K562 (cell line): ENCODE measurements at regions not wholly inside any gene's neighbourhood (a gene's known extent, or its start where the extent isn't known, plus 50 kb on each side); places are given as distances from the start of the nearest gene placed in this dataset.

Source experiments
- ATAC-seq: fragments of 200-7000 bp; cut with Tn5 transposase; 3 replicates; pipeline ENCODE4 v1.9.1; 2020; ENCODE audit warnings: moderate library complexity
- BruUV-seq: library from RNA; stranded (reverse); fragments of 400-500 nt; replicated peaks from 2 replicates; lab custom pipeline; 2021; lab: Mats Ljungman, UMichigan
- CTCF ChIA-PET: fragments of 300-600 bp; formaldehyde crosslinking; extraction: SDS; loops from one replicate; lab custom pipeline; 2021; ENCODE audit warnings: low intra/inter-chr PET ratio; lab: Yijun Ruan, JAX
- POLR2A ChIA-PET: fragments of 300-600, 350-650 bp; sonication (Branson Sonifier 250); formaldehyde crosslinking; extraction: SDS; loops from one replicate; lab custom pipeline; 2021; ENCODE audit warnings: antibody characterized with exemption, inconsistent platforms; lab: Yijun Ruan, JAX
- DNase-seq, 4 experiments: peaks; one replicate each; pipeline versions ENCODE4 v3.0.0 to v3.0.0-alpha.2; 2011 to 2018; ENCODE audit warnings: low spot score in 3 of 4, mixed read lengths in 3 of 4; ENCODE audit errors: extremely low read depth in 1 of 4
- FAIRE-seq: peaks from 2 replicates; lab custom pipeline; 2011; peaks lifted over from hg19 to GRCh38; lab: Jason Lieb, UNC
- H2AFZ ChIP-seq: 2 replicates; pipeline ENCODE4 v1.6.0; 2011; ENCODE audit warnings: low read depth, low read length, control low read depth, inconsistent platforms
- H3K27ac ChIP-seq: fragments of 200-600 bp; 3 replicates; pipeline ENCODE4 v1.8.0; 2011; ENCODE audit warnings: low read depth, mild to moderate bottlenecking, control low read depth, inconsistent platforms, low read length, moderate library complexity, mixed read lengths; ENCODE audit errors: extremely low read depth
- H3K27me3 ChIP-seq, 2 experiments: fragments of 300-600 bp in 1 of 2; 2 replicates in 1 of 2; 3 replicates in 1 of 2; pipeline versions ENCODE4 v1.6.0 to v1.8.0; 2011; ENCODE audit warnings: inconsistent platforms in 2 of 2, low read length in 2 of 2, mild to moderate bottlenecking in 1 of 2, mixed read lengths in 1 of 2, moderate library complexity in 1 of 2; ENCODE audit not compliant: control insufficient read depth in 2 of 2, insufficient read depth in 2 of 2
- H3K36me3 ChIP-seq: fragments of 300-600 bp; 3 replicates; pipeline ENCODE4 v1.8.0; 2011; ENCODE audit warnings: mild to moderate bottlenecking, low read length, inconsistent platforms; ENCODE audit not compliant: control insufficient read depth, insufficient read depth
- H3K4me1 ChIP-seq, 2 experiments: fragments of 200-600 bp in 1 of 2; replicated peaks in 1 of 2; 2 replicates in 1 of 2; 3 replicates in 1 of 2; pipeline versions ENCODE4 v1.5.1 to v1.8.0; 2011; ENCODE audit warnings: inconsistent platforms in 2 of 2, low read length in 2 of 2, mild to moderate bottlenecking in 1 of 2, mixed read lengths in 1 of 2, moderate library complexity in 1 of 2; ENCODE audit not compliant: control insufficient read depth in 2 of 2, insufficient read depth in 2 of 2
- H3K4me2 ChIP-seq: 2 replicates; pipeline ENCODE4 v1.6.1; 2011; ENCODE audit warnings: low read length, control low read depth, inconsistent platforms, mixed read lengths; ENCODE audit not compliant: insufficient read depth
- H3K4me3 ChIP-seq: fragments of 200-600 bp; sonication (generic), shearing (Covaris generic); 2 replicates; pipeline ENCODE4 v1.5.1; 2016; ENCODE audit warnings: control low read depth, inconsistent platforms
- H3K79me2 ChIP-seq: fragments of 200-600 bp; 3 replicates; pipeline ENCODE4 v1.8.0; 2011; ENCODE audit warnings: low read length, inconsistent platforms; ENCODE audit not compliant: control insufficient read depth, insufficient read depth
- H3K9ac ChIP-seq, 2 experiments: 2 replicates each; pipeline versions ENCODE4 v1.6.0 to v1.6.1; 2011; ENCODE audit warnings: low read depth in 2 of 2, low read length in 2 of 2, control low read depth in 1 of 2, inconsistent platforms in 1 of 2, mild to moderate bottlenecking in 1 of 2, mixed read lengths in 1 of 2; ENCODE audit not compliant: insufficient read depth in 1 of 2
- H3K9me1 ChIP-seq: one replicate; pipeline ENCODE4 v1.6.0; 2011; ENCODE audit warnings: inconsistent platforms, mild to moderate bottlenecking, low read length, moderate library complexity; ENCODE audit not compliant: control insufficient read depth, insufficient read depth
- H3K9me3 ChIP-seq: replicated peaks from 2 replicates; pipeline ENCODE4 v1.5.1; 2011; ENCODE audit warnings: low read depth, low read length, inconsistent platforms; ENCODE audit not compliant: control insufficient read depth, insufficient read depth
- H4K20me1 ChIP-seq: replicated peaks from 2 replicates; pipeline ENCODE4 v1.6.1; 2011; ENCODE audit warnings: low read length, inconsistent platforms, mixed read lengths; ENCODE audit not compliant: control insufficient read depth, insufficient read depth
- CEBPB ChIP-seq: fragments of 450-650 bp; IDR thresholded peaks from 2 replicates; pipeline ENCODE4 v1.6.1; 2016; ENCODE audit warnings: missing genetic modification characterization, missing compliant biosample characterization
- CEBPG ChIP-seq, 3 experiments: fragments of 200-800 bp in 1 of 3; sonication (Bioruptor generic) in 1 of 3; sonication (generic) in 1 of 3; formaldehyde crosslinking in 1 of 3; IDR thresholded peaks in 2 of 3; conservative IDR thresholded peaks in 1 of 3; 2 replicates each; pipeline versions ENCODE4 v1.6.1 to v1.8.0; 2016 to 2022; ENCODE audit warnings: missing compliant biosample characterization in 2 of 3, missing genetic modification characterization in 2 of 3, mild to moderate bottlenecking in 1 of 3, missing genetic modification reagents in 1 of 3
- FOSL1 ChIP-seq: fragments of 200-800 bp; sonication (Bioruptor generic); conservative IDR thresholded peaks from 2 replicates; pipeline ENCODE4 v1.6.1; 2016; ENCODE audit warnings: missing genetic modification characterization, missing compliant biosample characterization
- JUND ChIP-seq, 2 experiments: IDR thresholded peaks; 2 replicates in 1 of 2; 3 replicates in 1 of 2; pipeline ENCODE4 v1.6.1; 2011; ENCODE audit warnings: borderline replicate concordance in 2 of 2, low read depth in 2 of 2, low read length in 2 of 2, improper control_type of control experiment in 1 of 2, missing biosample characterization in 1 of 2, missing genetic modification characterization in 1 of 2, missing genetic modification reagents in 1 of 2
- TAF15 ChIP-seq: fragments of 200-400 bp; formaldehyde crosslinking; IDR thresholded peaks from 2 replicates; pipeline ENCODE4 v1.6.1; 2017; ENCODE audit warnings: mild to moderate bottlenecking, low read depth, low read length, moderate library complexity
- WGBS: fragments of 100-300 bp; shearing (Covaris generic); methylation state at CpG from one replicate; pipeline ENCODE4 v1.1.6; 2016; ENCODE audit warnings: low coverage, mixed read lengths; ENCODE audit not compliant: insufficient coverage; ENCODE audit errors: missing lambda C conversion rate; 5-methylcytosine and 5-hydroxymethylcytosine counted together
- in situ Hi-C: fragments of 300-500 bp; cut with MboI; formaldehyde crosslinking; loops from 4 replicates; pipeline ENCODE4 v1.15.0; 2018; ENCODE audit warnings: inconsistent platforms, mixed read lengths
- intact Hi-C: fragments of 100-400 bp; cut with micrococcal nuclease; formaldehyde crosslinking; loops from 2 replicates; pipeline ENCODE4 v1.14.2; 2022
- TF ChIP-seq, protein P1 (sequence below): sonication (generic); IDR thresholded peaks from 2 replicates; pipeline ENCODE4 v1.6.1; 2016

DNA sequence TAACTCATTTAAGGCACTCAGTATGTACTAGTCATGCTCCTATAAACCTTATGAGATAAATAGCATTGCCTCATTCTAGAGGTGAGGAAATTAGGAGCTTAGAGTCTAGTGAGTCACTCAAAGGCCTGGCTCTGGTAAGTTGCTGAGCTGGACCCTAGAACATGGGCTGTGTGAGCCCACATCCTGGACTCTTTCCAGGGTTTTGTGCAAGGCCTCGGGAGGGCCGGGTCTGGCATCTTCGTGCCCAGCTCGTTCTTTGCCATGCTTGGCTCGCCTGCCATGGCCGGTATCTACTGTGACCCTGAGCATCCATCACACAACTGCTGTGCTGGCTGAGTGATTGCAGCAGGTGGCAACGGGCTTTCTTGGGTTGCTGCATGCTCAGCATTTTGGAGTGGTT lies 168.0 kb downstream of the LPIN1 start:
- H3K9ac ChIP-seq: no peak overlapping the region
- intact Hi-C loops: no loop called here
- FAIRE-seq (peak; percentile 49), DNase-seq (no peak), ATAC-seq (no peak; the same call in 2 of the 3 replicates)
- in situ Hi-C loops: no loop called here
- CTCF ChIA-PET: no interaction called here
- no peak overlapping the region for H3K4me3 ChIP-seq
- WGBS: 42% methylated on average over 7 of the region's 7 CpGs
- H2AFZ ChIP-seq: no peak overlapping the region
- H3K9me1 ChIP-seq: no peaks in the 10 kb centered on the region
- TF ChIP-seq, protein P1, sequence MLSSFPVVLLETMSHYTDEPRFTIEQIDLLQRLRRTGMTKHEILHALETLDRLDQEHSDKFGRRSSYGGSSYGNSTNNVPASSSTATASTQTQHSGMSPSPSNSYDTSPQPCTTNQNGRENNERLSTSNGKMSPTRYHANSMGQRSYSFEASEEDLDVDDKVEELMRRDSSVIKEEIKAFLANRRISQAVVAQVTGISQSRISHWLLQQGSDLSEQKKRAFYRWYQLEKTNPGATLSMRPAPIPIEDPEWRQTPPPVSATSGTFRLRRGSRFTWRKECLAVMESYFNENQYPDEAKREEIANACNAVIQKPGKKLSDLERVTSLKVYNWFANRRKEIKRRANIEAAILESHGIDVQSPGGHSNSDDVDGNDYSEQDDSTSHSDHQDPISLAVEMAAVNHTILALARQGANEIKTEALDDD: peak; percentile 65
- TF ChIP-seq FOSL1 (tag): peak; percentile 59
- no peak for TF ChIP-seq TAF15
- no peak for TF ChIP-seq JUND (IDR thresholded peaks at IDR 0.05; ENCODE audit: borderline replicate concordance, low read depth, low read length)
- TF ChIP-seq JUND (tag; IDR thresholded peaks at IDR 0.05; ENCODE audit: borderline replicate concordance, low read depth, low read length): 0 out of 3 replicates have a peak, but pooled peaks have one; percentile 15
- peak; percentile 57; the same call in 1 of the 2 replicates for TF ChIP-seq CEBPB
- TF ChIP-seq CEBPG (CRISPR knock-in tag; IDR thresholded peaks at IDR 0.05): no peak
- peak in 1 of 2 experiments; percentile 73; a peak in 2 of 4 replicates for TF ChIP-seq CEBPG (tag; conservative IDR thresholded peaks at IDR 0.05 in 1 of 2, IDR thresholded peaks at IDR 0.05 in 1 of 2)
- H3K79me2 ChIP-seq: no peaks in the 10 kb centered on the region
- H3K27me3 ChIP-seq: no peaks in the 10 kb centered on the region
- H3K36me3 ChIP-seq: no peaks in the 10 kb centered on the region
- H3K4me2 ChIP-seq: no peak overlapping the region
- H3K4me1 ChIP-seq: peaks cover 0 to 7% of the 10 kb centered on the region in 2 experiments; a peak in 2 of 5 replicates
- H4K20me1 ChIP-seq: no peaks in the 10 kb centered on the region
- BruUV-seq: no TSS peak
- no peak overlapping the region for H3K27ac ChIP-seq
- no peaks in the 10 kb centered on the region; the same call in 1 of the 2 replicates for H3K9me3 ChIP-seq
- POLR2A ChIA-PET: interaction anchor here (0.9 kb wide), 1 partner anchor 18 kb away, joined by 3 read pairs; no protein-coding TSS in a partner anchor
